Endometrial microvascular endothelial cells (primary cell): ENCODE measurements at regions not wholly inside any gene's neighbourhood (a gene's known extent, or its start where the extent isn't known, plus 50 kb on each side); places are given as distances from the start of the nearest gene placed in this dataset.

Experiments
- in situ Hi-C: cut with HindIII; loops from 2 replicates; pipeline ENCODE4 v1.10.0; 2017; ENCODE audit warnings: low sequenced_read_pairs, low pct_unique_long_range_greater_than_20kb; ENCODE audit errors: inconsistent ontology term

GRCh38 chr17:77353684-77354419 is 213.1 kb downstream of the SEC14L1 start:
- in situ Hi-C loops: no loop called here

GRCh38 chr17:77354420-77354669 is 213.6 kb downstream of the SEC14L1 start:
- in situ Hi-C loops: no loop called here

GRCh38 chr17:77354670-77355455 is 214.1 kb downstream of the SEC14L1 start:
- in situ Hi-C loops: no loop called here

- in situ Hi-C loops: no loop called here
Measured at GRCh38 chr17:77356109-77356689, 215.4 kb downstream of the SEC14L1 start.

- in situ Hi-C loops: no loop called here
Measured at GRCh38 chr17:77356690-77357201, 216.0 kb downstream of the SEC14L1 start.

GRCh38 chr17:77358801-77359200 is 218.0 kb downstream of the SEC14L1 start:
- in situ Hi-C loops: no loop called here

- in situ Hi-C loops: no loop called here
Measured at GRCh38 chr17:77359236-77359635, 218.5 kb downstream of the SEC14L1 start.

GRCh38 chr17:77361986-77362620 is 221.3 kb downstream of the SEC14L1 start:
- in situ Hi-C loops: no loop called here

- in situ Hi-C loops: no loop called here
Measured at GRCh38 chr17:77363821-77364361, 223.1 kb downstream of the SEC14L1 start.

GRCh38 chr17:77364381-77364911 is 223.7 kb downstream of the SEC14L1 start:
- in situ Hi-C loops: no loop called here

GRCh38 chr17:77364941-77365583 is 224.3 kb downstream of the SEC14L1 start:
- in situ Hi-C loops: no loop called here

- in situ Hi-C loops: no loop called here
Measured at GRCh38 chr17:77365584-77366186, 224.9 kb downstream of the SEC14L1 start.

GRCh38 chr17:77366206-77366557 is 225.4 kb downstream of the SEC14L1 start:
- in situ Hi-C loops: no loop called here

GRCh38 chr17:77366558-77367245 is 225.9 kb downstream of the SEC14L1 start:
- in situ Hi-C loops: no loop called here

- in situ Hi-C loops: no loop called here
Measured at GRCh38 chr17:77369544-77369971, 228.8 kb downstream of the SEC14L1 start.

- in situ Hi-C loops: no loop called here
Measured at GRCh38 chr17:77370586-77370985, 229.8 kb downstream of the SEC14L1 start.

- in situ Hi-C loops: no loop called here
Measured at GRCh38 chr17:77371117-77371887, 230.5 kb downstream of the SEC14L1 start.
